WERI-Rb-1 (cell line): ENCODE measurements at regions not wholly inside any gene's neighbourhood (a gene's known extent, or its start where the extent isn't known, plus 50 kb on each side); places are given as distances from the start of the nearest gene placed in this dataset.

ENCODE experiments used
- DNase-seq: peaks from one replicate; pipeline ENCODE4 v3.0.0-alpha.2; 2020
- H3K27ac ChIP-seq: fragments of 250-450 bp; sonication (Bioruptor Pico); 2 replicates; pipeline ENCODE4 v1.5.1; 2020; ENCODE audit warnings: mild to moderate bottlenecking, moderate library complexity
- H3K27me3 ChIP-seq: fragments of 250-450 bp; sonication (Bioruptor Pico); 2 replicates; pipeline ENCODE4 v1.5.1; 2021; ENCODE audit warnings: mild to moderate bottlenecking, low read depth, moderate library complexity; ENCODE audit not compliant: insufficient read depth, severe bottlenecking
- H3K36me3 ChIP-seq: fragments of 250-450 bp; sonication (Bioruptor Pico); 2 replicates; pipeline ENCODE4 v1.5.1; 2020; ENCODE audit warnings: mild to moderate bottlenecking, moderate library complexity
- H3K4me3 ChIP-seq: 2 replicates; pipeline ENCODE4 v1.5.1; 2011; ENCODE audit warnings: low read depth, mild to moderate bottlenecking, control low read depth, low read length
- H3K9me3 ChIP-seq: fragments of 250-450 bp; sonication (Bioruptor Pico); 2 replicates; pipeline ENCODE4 v1.5.1; 2021; ENCODE audit warnings: mild to moderate bottlenecking, moderate library complexity; ENCODE audit not compliant: severe bottlenecking
- CTCF ChIP-seq: IDR thresholded peaks from 2 replicates; pipeline ENCODE4 v1.5.1; 2011; ENCODE audit warnings: low read depth, mild to moderate bottlenecking, control low read depth, inconsistent platforms, low read length

GRCh38 chr3:31223278-31223677, 309.4 kb upstream of the STT3B start:
- Histone ChIP-seq H3K4me3 (no peak overlapping the region), H3K9me3 (no peaks in the 10 kb centered on the region), H3K36me3 (no peaks in the 10 kb centered on the region), H3K27me3 (no peaks in the 10 kb centered on the region), H3K27ac (peak overlapping the region; percentile 61)
- DNase-seq: peak; percentile 25
- TF ChIP-seq CTCF: no peak

- H3K36me3 ChIP-seq: no peaks in the 10 kb centered on the region
- DNase-seq: no peak
- H3K4me3 ChIP-seq: no peak overlapping the region
- H3K27ac ChIP-seq: peak overlapping the region; percentile 57
- no peaks in the 10 kb centered on the region for H3K9me3 ChIP-seq
- TF ChIP-seq CTCF: no peak
- no peaks in the 10 kb centered on the region for H3K27me3 ChIP-seq
Observed at GRCh38 chr3:31224936-31225335, 307.8 kb upstream of the STT3B start.

GRCh38 chr3:31225923-31226322, 306.8 kb upstream of the STT3B start:
- Histone ChIP-seq H3K27me3 (no peaks in the 10 kb centered on the region), H3K36me3 (no peaks in the 10 kb centered on the region), H3K27ac (peak overlapping the region; percentile 57), H3K9me3 (no peaks in the 10 kb centered on the region), H3K4me3 (no peak overlapping the region)
- no peak for TF ChIP-seq CTCF
- no peak for DNase-seq

GRCh38 chr3:31226346-31226745, 306.4 kb upstream of the STT3B start:
- TF ChIP-seq CTCF: no peak
- H3K27me3 ChIP-seq: no peaks in the 10 kb centered on the region
- no peak for DNase-seq
- H3K27ac ChIP-seq: peak overlapping the region; percentile 57
- no peaks in the 10 kb centered on the region for H3K36me3 ChIP-seq
- H3K9me3 ChIP-seq: no peaks in the 10 kb centered on the region
- no peak overlapping the region for H3K4me3 ChIP-seq

GRCh38 chr3:31227131-31227562, 305.6 kb upstream of the STT3B start:
- DNase-seq: no peak
- TF ChIP-seq CTCF: no peak
- no peaks in the 10 kb centered on the region for H3K27me3 ChIP-seq
- no peaks in the 10 kb centered on the region for H3K36me3 ChIP-seq
- H3K4me3 ChIP-seq: no peak overlapping the region
- no peaks in the 10 kb centered on the region for H3K9me3 ChIP-seq
- H3K27ac ChIP-seq: no peak overlapping the region

- H3K36me3 ChIP-seq: no peaks in the 10 kb centered on the region
- no peak overlapping the region for H3K4me3 ChIP-seq
Observed at GRCh38 chr3:31230425-31231223, 302.1 kb upstream of the STT3B start.

More at GRCh38 chr3:31230425-31231223, 302.1 kb upstream of the STT3B start:
- no peaks in the 10 kb centered on the region for H3K27me3 ChIP-seq
- H3K27ac ChIP-seq: no peak overlapping the region
- H3K9me3 ChIP-seq: no peaks in the 10 kb centered on the region
- no peak for DNase-seq
- no peak for TF ChIP-seq CTCF
